Naive thymus-derived CD4-positive, alpha-beta T cell (primary cell): ENCODE measurements at regions not wholly inside any gene's neighbourhood (a gene's known extent, or its start where the extent isn't known, plus 50 kb on each side); places are given as distances from the start of the nearest gene placed in this dataset.

Source experiments
- ATAC-seq: fragments of 150-1000 bp; cut with Tn5 transposase; 2 replicates; pipeline ENCODE4 v1.10.0; 2021; ENCODE audit warnings: mild to moderate bottlenecking, moderate library complexity
- CTCF ChIA-PET: fragments of 350-600 bp; sonication (Branson Sonifier 250); formaldehyde crosslinking; loops from one replicate; lab custom pipeline; 2021; ENCODE audit warnings: antibody characterized with exemption; lab: Charles Lee
- POLR2A ChIA-PET: fragments of 350-600 bp; sonication (Branson Sonifier 250); formaldehyde crosslinking; loops from one replicate; lab custom pipeline; 2021; ENCODE audit warnings: antibody characterized with exemption, inconsistent platforms; lab: Charles Lee
- DNase-seq, 9 donors: peaks; one replicate each; pipeline versions ENCODE4 v3.0.0 to v3.0.0-alpha.2; 2020 to 2022; ENCODE audit warnings: mixed read lengths in 1 of 9
- H3K27ac ChIP-seq: one replicate; pipeline ENCODE4 v1.7.0; 2013; ENCODE audit warnings: mild to moderate bottlenecking, low read depth, low read length, moderate library complexity
- H3K27me3 ChIP-seq, 2 donors: one replicate each; pipeline ENCODE4 v1.7.0; 2013; ENCODE audit warnings: low read length in 2 of 2, mild to moderate bottlenecking in 2 of 2, moderate library complexity in 2 of 2; ENCODE audit not compliant: control insufficient read depth in 2 of 2, insufficient read depth in 2 of 2
- H3K36me3 ChIP-seq, 3 experiments: 1 replicate in 2 of 3; 2 replicates in 1 of 3; pipeline ENCODE4 v1.7.0; 2013; ENCODE audit warnings: low read length in 3 of 3, mild to moderate bottlenecking in 3 of 3, moderate library complexity in 1 of 3; ENCODE audit not compliant: insufficient read depth in 3 of 3, control insufficient read depth in 2 of 3
- H3K4me1 ChIP-seq, 2 donors: one replicate each; pipeline ENCODE4 v1.7.0; 2013; ENCODE audit warnings: low read length in 2 of 2, mild to moderate bottlenecking in 2 of 2, moderate library complexity in 1 of 2; ENCODE audit not compliant: control insufficient read depth in 2 of 2, insufficient read depth in 2 of 2
- H3K4me3 ChIP-seq: 2 replicates; pipeline ENCODE4 v1.7.0; 2013; ENCODE audit warnings: mild to moderate bottlenecking, low read length
- H3K9me3 ChIP-seq, 3 experiments: 1 replicate in 2 of 3; 2 replicates in 1 of 3; pipeline ENCODE4 v1.7.0; 2013; ENCODE audit warnings: low read length in 3 of 3; ENCODE audit not compliant: control insufficient read depth in 2 of 3
- H3K27ac Mint-ChIP-seq, 9 donors: one replicate each; pipeline ENCODE4 v1.8.0; 2020 to 2022; ENCODE audit warnings: mixed read lengths in 9 of 9, mild to moderate bottlenecking in 8 of 9, moderate library complexity in 5 of 9, inconsistent platforms in 2 of 9
- H3K27me3 Mint-ChIP-seq, 5 donors: one replicate each; pipeline ENCODE4 v1.8.0; 2021 to 2022; ENCODE audit warnings: mixed read lengths in 5 of 5, mild to moderate bottlenecking in 1 of 5
- H3K36me3 Mint-ChIP-seq, 5 donors: one replicate each; pipeline ENCODE4 v1.8.0; 2020 to 2022; ENCODE audit warnings: mixed read lengths in 5 of 5, mild to moderate bottlenecking in 3 of 5, inconsistent platforms in 1 of 5
- H3K4me1 Mint-ChIP-seq, 7 donors: one replicate each; pipeline ENCODE4 v1.8.0; 2020 to 2022; ENCODE audit warnings: mixed read lengths in 7 of 7, mild to moderate bottlenecking in 3 of 7, inconsistent platforms in 1 of 7
- H3K4me3 Mint-ChIP-seq, 10 donors: one replicate each; pipeline ENCODE4 v1.8.0; 2020 to 2022; ENCODE audit warnings: mild to moderate bottlenecking in 10 of 10, mixed read lengths in 10 of 10, moderate library complexity in 6 of 10, inconsistent platforms in 2 of 10
- H3K9me3 Mint-ChIP-seq, 11 donors: one replicate each; pipeline ENCODE4 v1.8.0; 2020 to 2022; ENCODE audit warnings: mixed read lengths in 11 of 11, mild to moderate bottlenecking in 4 of 11, inconsistent platforms in 1 of 11, moderate library complexity in 1 of 11
- intact Hi-C, 2 donors: fragments of 100-400 bp; cut with micrococcal nuclease; formaldehyde crosslinking; loops; one replicate each; pipeline ENCODE4 v1.15.1; 2023

DNA sequence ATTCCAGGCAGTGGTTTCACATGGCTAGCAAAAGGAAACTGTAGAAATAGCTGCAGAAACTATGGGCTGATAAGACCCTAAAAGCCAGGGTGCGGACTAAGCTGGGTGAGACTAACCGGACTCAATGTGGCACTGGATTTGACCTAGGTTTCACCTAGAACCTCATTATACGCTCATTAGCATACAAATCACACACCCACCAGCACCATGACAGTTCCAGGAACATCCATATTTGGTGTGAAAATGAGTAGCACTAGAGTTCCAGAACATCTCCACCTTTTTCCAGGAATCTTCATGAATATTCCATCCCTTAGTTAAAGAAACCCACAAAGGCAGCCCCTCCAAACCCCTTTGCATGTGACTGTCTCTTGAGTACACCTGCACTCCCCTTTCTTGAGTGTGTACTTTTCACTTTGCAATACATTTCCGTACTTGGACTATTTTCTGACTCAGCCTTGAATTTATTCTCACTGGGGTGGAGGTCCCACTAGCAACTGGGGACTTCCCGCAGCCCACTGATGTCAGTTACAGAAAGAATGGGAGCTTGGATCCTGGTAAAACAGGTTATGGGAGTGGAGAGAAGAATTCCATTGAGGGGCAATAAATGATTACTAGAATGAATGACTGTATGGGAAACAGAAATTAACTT is 58.0 kb upstream of the SPATA31C2 start:
- Mint-ChIP-seq H3K4me3 (no peak overlapping the region), H3K4me1 (peaks cover 0 to 10% (median 6%) of the 10 kb centered on the region in 7 donors), H3K9me3 (peaks cover 0 to 5% (median 0%) of the 10 kb centered on the region in 11 donors), H3K27ac (no peak overlapping the region), H3K36me3 (no peaks in the 10 kb centered on the region), H3K27me3 (peaks cover 22 to 43% (median 25%) of the 10 kb centered on the region in 5 donors)
- H3K27ac ChIP-seq: no peak overlapping the region
- intact Hi-C loops: no loop called here
- H3K4me1 ChIP-seq: no peaks in the 10 kb centered on the region
- DNase-seq (no peak), ATAC-seq (no peak)
- ChIA-PET POLR2A (interaction anchor here (0.5 kb wide), 1 partner anchor 21 kb away, joined by 3 read pairs; no protein-coding TSS in a partner anchor), CTCF (no interaction called here)
- H3K36me3 ChIP-seq: no peaks in the 10 kb centered on the region
- H3K4me3 ChIP-seq: no peak overlapping the region
- peaks cover 0 to 2% of the 10 kb centered on the region in 2 donors for H3K27me3 ChIP-seq
- H3K9me3 ChIP-seq: no peaks in the 10 kb centered on the region

DNA sequence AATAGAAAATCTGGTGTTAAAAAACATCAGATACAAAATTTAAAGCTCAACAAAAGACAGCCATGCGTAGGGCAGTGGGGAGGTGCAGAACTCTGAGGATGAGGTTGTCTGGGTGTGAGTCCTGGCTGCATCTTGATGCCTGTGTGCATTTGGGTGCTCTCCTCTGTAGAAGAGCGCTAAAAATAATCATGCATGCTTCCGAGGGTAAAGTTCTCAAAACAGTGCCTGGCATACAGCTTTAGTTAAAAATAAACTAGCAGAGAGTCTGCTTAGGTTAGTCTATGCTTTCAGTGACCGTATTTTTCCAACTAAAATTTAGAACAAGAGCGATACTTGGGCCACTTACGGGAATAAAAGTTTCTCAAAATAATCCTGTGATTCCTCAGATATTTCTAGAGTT is 55.5 kb upstream of the SPATA31C2 start:
- no peaks in the 10 kb centered on the region for H3K4me1 ChIP-seq
- Mint-ChIP-seq H3K27me3 (peaks cover 21 to 58% (median 38%) of the 10 kb centered on the region in 5 donors), H3K36me3 (peaks cover 0 to 2% (median 0%) of the 10 kb centered on the region in 5 donors), H3K27ac (no peak overlapping the region), H3K9me3 (peaks cover 0 to 15% (median 9%) of the 10 kb centered on the region in 11 donors), H3K4me3 (no peak overlapping the region), H3K4me1 (peaks cover 0 to 10% (median 6%) of the 10 kb centered on the region in 7 donors)
- POLR2A ChIA-PET: no interaction called here
- no peak for DNase-seq
- peaks cover 0 to 2% of the 10 kb centered on the region in 2 donors for H3K27me3 ChIP-seq
- CTCF ChIA-PET: no interaction called here
- no peak for ATAC-seq
- H3K9me3 ChIP-seq: no peaks in the 10 kb centered on the region
- no peaks in the 10 kb centered on the region for H3K36me3 ChIP-seq
- H3K27ac ChIP-seq: no peak overlapping the region
- intact Hi-C loops: no loop called here
- no peak overlapping the region for H3K4me3 ChIP-seq

DNA sequence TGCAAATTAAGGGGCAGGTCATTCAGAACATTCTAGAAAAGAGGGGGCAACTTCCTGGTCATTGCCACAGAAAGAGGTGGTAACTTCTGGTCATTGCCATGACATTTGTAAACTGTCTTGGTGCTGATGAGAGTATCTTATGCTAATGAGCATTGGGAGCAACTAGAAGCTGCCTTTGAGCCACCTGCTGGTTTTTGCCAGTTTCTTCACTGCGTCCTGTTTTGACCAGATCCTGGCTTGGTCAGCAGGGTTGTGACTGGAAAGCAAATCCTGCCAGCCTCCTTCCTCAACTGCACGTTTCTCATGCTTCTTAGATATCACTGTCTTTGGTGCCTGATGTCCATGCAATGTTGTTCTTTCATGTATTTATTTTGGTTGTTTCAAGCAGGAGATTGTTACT is 53.2 kb upstream of the SPATA31C2 start:
- H3K27ac Mint-ChIP-seq: no peak overlapping the region
- Histone ChIP-seq H3K27ac (no peak overlapping the region), H3K4me3 (no peak overlapping the region), H3K4me1 (no peaks in the 10 kb centered on the region), H3K27me3 (no peaks in the 10 kb centered on the region), H3K9me3 (no peaks in the 10 kb centered on the region), H3K36me3 (no peaks in the 10 kb centered on the region)
- POLR2A ChIA-PET: no interaction called here
- H3K4me3 Mint-ChIP-seq: no peak overlapping the region
- ATAC-seq (no peak), DNase-seq (no peak)
- peaks cover 0 to 3% (median 0%) of the 10 kb centered on the region in 7 donors for H3K4me1 Mint-ChIP-seq
- CTCF ChIA-PET: no interaction called here
- intact Hi-C loops: no loop called here
- peaks cover 13 to 55% (median 28%) of the 10 kb centered on the region in 5 donors for H3K27me3 Mint-ChIP-seq
- H3K9me3 Mint-ChIP-seq: peaks cover 0 to 15% (median 9%) of the 10 kb centered on the region in 11 donors
- H3K36me3 Mint-ChIP-seq: peaks cover 0 to 2% (median 0%) of the 10 kb centered on the region in 5 donors

DNA sequence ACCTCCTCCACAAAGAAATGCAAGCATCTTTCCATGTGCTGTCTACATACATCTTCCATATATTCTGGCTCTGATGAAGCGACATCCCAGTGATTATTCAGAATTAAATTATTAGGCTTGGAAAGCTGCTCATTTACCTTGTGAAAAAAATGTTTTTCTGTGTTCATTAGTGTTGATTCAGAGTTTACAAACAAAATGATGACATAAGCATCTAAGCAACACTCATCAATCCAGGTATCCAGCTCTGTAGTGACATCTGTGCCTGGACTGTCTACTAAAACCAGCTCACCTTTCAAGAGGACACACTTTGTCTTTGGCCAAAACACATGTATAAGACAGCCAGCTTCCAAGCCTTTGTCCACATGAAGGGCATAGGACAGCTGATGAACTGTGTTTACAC is 51.1 kb upstream of the SPATA31C2 start:
- Histone ChIP-seq H3K36me3 (no peaks in the 10 kb centered on the region), H3K4me3 (no peak overlapping the region), H3K27me3 (no peaks in the 10 kb centered on the region), H3K27ac (no peak overlapping the region), H3K4me1 (no peaks in the 10 kb centered on the region), H3K9me3 (no peaks in the 10 kb centered on the region)
- Mint-ChIP-seq H3K4me1 (peaks cover 0 to 3% (median 0%) of the 10 kb centered on the region in 7 donors), H3K9me3 (peaks cover 0 to 15% (median 9%) of the 10 kb centered on the region in 11 donors), H3K4me3 (no peak overlapping the region), H3K27ac (no peak overlapping the region), H3K27me3 (peaks cover 19 to 58% (median 29%) of the 10 kb centered on the region in 5 donors), H3K36me3 (peaks cover 0 to 2% (median 0%) of the 10 kb centered on the region in 5 donors)
- intact Hi-C loops: no loop called here
- DNase-seq (no peak), ATAC-seq (no peak)
- ChIA-PET POLR2A (no interaction called here), CTCF (interaction anchor here (0.6 kb wide), 1 partner anchor 526 kb away, joined by 4 read pairs; no protein-coding TSS in a partner anchor)
